DOHH2 (cell line): ENCODE measurements at regions not wholly inside any gene's neighbourhood (a gene's known extent, or its start where the extent isn't known, plus 50 kb on each side); places are given as distances from the start of the nearest gene placed in this dataset.

Experiments
- EZH2phosphoT487 ChIP-seq: fragments of 200-600 bp; sonication (generic); IDR thresholded peaks from 2 replicates; pipeline ENCODE4 v1.6.1; 2017; ENCODE audit warnings: borderline replicate concordance, mild to moderate bottlenecking, antibody characterized with exemption, low read length, moderate library complexity, mixed read lengths
- TF ChIP-seq, protein P1 (sequence below): fragments of 200-600 bp; sonication (generic); IDR thresholded peaks from one replicate; pipeline ENCODE4 v1.5.1; 2014; ENCODE audit warnings: antibody characterized with exemption, mild to moderate bottlenecking, low read depth, low read length; ENCODE audit not compliant: poor library complexity, severe bottlenecking

DNA sequence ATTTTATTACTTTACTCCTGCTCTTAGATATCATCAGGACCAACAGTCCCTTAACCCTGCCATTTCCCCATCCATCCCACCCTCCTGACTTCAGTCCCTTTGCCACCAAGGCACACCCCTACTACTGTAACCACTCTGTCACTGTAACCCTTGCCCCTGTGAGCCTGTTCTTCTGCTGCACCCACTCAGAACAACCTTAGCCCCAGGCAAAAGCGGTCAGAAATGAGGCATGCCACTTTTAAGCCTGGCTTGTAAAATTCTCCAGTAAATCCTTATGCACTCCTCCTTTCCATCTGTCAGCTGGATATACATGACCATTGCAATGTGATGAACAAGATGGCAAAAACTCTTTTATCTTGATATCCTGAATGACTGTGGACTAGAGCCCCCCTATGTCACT lies 555.0 kb upstream of the PLXNA2 start:
- TF ChIP-seq, protein P1, sequence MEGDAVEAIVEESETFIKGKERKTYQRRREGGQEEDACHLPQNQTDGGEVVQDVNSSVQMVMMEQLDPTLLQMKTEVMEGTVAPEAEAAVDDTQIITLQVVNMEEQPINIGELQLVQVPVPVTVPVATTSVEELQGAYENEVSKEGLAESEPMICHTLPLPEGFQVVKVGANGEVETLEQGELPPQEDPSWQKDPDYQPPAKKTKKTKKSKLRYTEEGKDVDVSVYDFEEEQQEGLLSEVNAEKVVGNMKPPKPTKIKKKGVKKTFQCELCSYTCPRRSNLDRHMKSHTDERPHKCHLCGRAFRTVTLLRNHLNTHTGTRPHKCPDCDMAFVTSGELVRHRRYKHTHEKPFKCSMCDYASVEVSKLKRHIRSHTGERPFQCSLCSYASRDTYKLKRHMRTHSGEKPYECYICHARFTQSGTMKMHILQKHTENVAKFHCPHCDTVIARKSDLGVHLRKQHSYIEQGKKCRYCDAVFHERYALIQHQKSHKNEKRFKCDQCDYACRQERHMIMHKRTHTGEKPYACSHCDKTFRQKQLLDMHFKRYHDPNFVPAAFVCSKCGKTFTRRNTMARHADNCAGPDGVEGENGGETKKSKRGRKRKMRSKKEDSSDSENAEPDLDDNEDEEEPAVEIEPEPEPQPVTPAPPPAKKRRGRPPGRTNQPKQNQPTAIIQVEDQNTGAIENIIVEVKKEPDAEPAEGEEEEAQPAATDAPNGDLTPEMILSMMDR = no peak
- no peak for TF ChIP-seq EZH2phosphoT487
